Peyer's patch (tissue), 4 donors: ENCODE measurements at regions not wholly inside any gene's neighbourhood (a gene's known extent, or its start where the extent isn't known, plus 50 kb on each side); places are given as distances from the start of the nearest gene placed in this dataset.

ENCODE experiments used
- POLR2A ChIP-seq, 2 donors: fragments of 450-650 bp; IDR thresholded peaks; one replicate each; pipeline ENCODE4 v1.5.1; 2017; ENCODE audit warnings: antibody characterized with exemption in 2 of 2, mild to moderate bottlenecking in 2 of 2, moderate library complexity in 2 of 2
- TF ChIP-seq, protein P1 (sequence below), 6 experiments: fragments of 450-650 bp in 4 of 6; fragments of 200-600 bp in 2 of 6; sonication (generic) in 1 of 6; IDR thresholded peaks; one replicate each; pipeline ENCODE4 v1.5.1; 2017 to 2019; ENCODE audit warnings: antibody characterized with exemption in 6 of 6, mild to moderate bottlenecking in 3 of 6, moderate library complexity in 1 of 6

DNA sequence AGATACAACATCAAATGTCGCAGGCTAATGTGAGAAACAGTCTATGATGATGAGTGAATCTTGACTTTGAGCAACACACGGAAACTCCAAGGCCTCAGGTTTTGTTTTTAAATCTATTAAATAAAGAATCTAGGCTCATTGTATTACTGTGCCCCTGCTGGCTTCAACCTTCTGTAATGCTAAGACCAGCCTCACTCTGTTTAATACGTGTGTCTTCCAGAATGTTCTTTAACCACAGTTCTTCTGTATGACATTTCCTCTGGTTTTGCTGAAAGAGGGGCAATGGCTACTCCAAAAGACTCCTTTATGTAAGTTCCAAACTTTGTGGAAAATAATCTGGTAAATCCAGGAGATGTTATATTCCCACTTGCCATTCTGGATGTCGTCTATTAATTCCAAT lies 101.1 kb upstream of the TIAM1 start:
- TF ChIP-seq, protein P1, sequence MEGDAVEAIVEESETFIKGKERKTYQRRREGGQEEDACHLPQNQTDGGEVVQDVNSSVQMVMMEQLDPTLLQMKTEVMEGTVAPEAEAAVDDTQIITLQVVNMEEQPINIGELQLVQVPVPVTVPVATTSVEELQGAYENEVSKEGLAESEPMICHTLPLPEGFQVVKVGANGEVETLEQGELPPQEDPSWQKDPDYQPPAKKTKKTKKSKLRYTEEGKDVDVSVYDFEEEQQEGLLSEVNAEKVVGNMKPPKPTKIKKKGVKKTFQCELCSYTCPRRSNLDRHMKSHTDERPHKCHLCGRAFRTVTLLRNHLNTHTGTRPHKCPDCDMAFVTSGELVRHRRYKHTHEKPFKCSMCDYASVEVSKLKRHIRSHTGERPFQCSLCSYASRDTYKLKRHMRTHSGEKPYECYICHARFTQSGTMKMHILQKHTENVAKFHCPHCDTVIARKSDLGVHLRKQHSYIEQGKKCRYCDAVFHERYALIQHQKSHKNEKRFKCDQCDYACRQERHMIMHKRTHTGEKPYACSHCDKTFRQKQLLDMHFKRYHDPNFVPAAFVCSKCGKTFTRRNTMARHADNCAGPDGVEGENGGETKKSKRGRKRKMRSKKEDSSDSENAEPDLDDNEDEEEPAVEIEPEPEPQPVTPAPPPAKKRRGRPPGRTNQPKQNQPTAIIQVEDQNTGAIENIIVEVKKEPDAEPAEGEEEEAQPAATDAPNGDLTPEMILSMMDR (IDR thresholded peaks at IDR 0.05): no peak
- TF ChIP-seq POLR2A (IDR thresholded peaks at IDR 0.05): no peak
